Right lung (tissue), 2 donors: ENCODE measurements at regions not wholly inside any gene's neighbourhood (a gene's known extent, or its start where the extent isn't known, plus 50 kb on each side); places are given as distances from the start of the nearest gene placed in this dataset.
A peak's percentile ranks its signal among the peaks of the same experiment; 100 is the strongest.

Experiments
- DNase-seq, 2 donors: peaks; one replicate each; pipeline ENCODE4 v3.0.0-alpha.2; 2013

- peak in 1 of 2 donors; percentile 21 for DNase-seq
Measured at GRCh38 chr11:107221748-107222285, 203.5 kb upstream of the GUCY1A2 start.

GRCh38 chr11:107218123-107219013 lies 200.1 kb upstream of the GUCY1A2 start:
- DNase-seq: no peak

GRCh38 chr11:107217444-107217843 lies 199.2 kb upstream of the GUCY1A2 start:
- DNase-seq: no peak

GRCh38 chr11:107215010-107215409 lies 196.7 kb upstream of the GUCY1A2 start:
- DNase-seq: no peak

- no peak for DNase-seq
Measured at GRCh38 chr11:107203656-107204055, 185.4 kb upstream of the GUCY1A2 start.

GRCh38 chr11:107202241-107202640 lies 184.0 kb upstream of the GUCY1A2 start:
- no peak for DNase-seq

GRCh38 chr11:107198490-107199007 lies 180.3 kb upstream of the GUCY1A2 start:
- no peak for DNase-seq

GRCh38 chr11:107197932-107198331 lies 179.7 kb upstream of the GUCY1A2 start:
- no peak for DNase-seq

GRCh38 chr11:107196732-107197131 lies 178.5 kb upstream of the GUCY1A2 start:
- no peak for DNase-seq

- no peak for DNase-seq
Measured at GRCh38 chr11:107184986-107185385, 166.7 kb upstream of the GUCY1A2 start.

- no peak for DNase-seq
Measured at GRCh38 chr11:107183953-107184352, 165.7 kb upstream of the GUCY1A2 start.

GRCh38 chr11:107182978-107183377 lies 164.7 kb upstream of the GUCY1A2 start:
- DNase-seq: no peak

GRCh38 chr11:107180236-107180635 lies 162.0 kb upstream of the GUCY1A2 start:
- DNase-seq: no peak

GRCh38 chr11:107179829-107180228 lies 161.6 kb upstream of the GUCY1A2 start:
- DNase-seq: no peak

GRCh38 chr11:107177106-107177477 lies 158.8 kb upstream of the GUCY1A2 start:
- no peak for DNase-seq

GRCh38 chr11:107176148-107177105 lies 158.2 kb upstream of the GUCY1A2 start:
- DNase-seq: no peak

GRCh38 chr11:107174856-107175255 lies 156.6 kb upstream of the GUCY1A2 start:
- no peak for DNase-seq

GRCh38 chr11:107172996-107173395 lies 154.7 kb upstream of the GUCY1A2 start:
- no peak for DNase-seq

GRCh38 chr11:107157809-107158187 lies 139.5 kb upstream of the GUCY1A2 start:
- no peak for DNase-seq

GRCh38 chr11:107157146-107157808 lies 139.0 kb upstream of the GUCY1A2 start:
- DNase-seq: no peak

GRCh38 chr11:107151579-107151978 lies 133.3 kb upstream of the GUCY1A2 start:
- DNase-seq: no peak

- DNase-seq: no peak
Measured at GRCh38 chr11:107151158-107151557, 132.9 kb upstream of the GUCY1A2 start.
